ENCODE measurements at regions not wholly inside any gene's neighbourhood (a gene's known extent, or its start where the extent isn't known, plus 50 kb on each side); places are given as distances from the start of the nearest gene placed in this dataset.
"Not testable (repeated sequence)": the region's sequence is repeated elsewhere in the genome, so short reads cannot be mapped to it uniquely, and the experiment has no call there.

GRCh38 chr5:90084342-90084741, 325.2 kb downstream of the CETN3 start:
- Histone ChIP-seq H3K27ac (no peak overlapping the region), H3K36me3 (no peaks in the 10 kb centered on the region), H3K4me1 (no peaks in the 10 kb centered on the region), H3K4me3 (no peak overlapping the region), H3K9me3 (peaks cover 12% of the 10 kb centered on the region in 2 donors), H3K27me3 (no peaks in the 10 kb centered on the region)
- DNase-seq (ENCODE audit: low spot score in 2 of 2), result no peak
- intact Hi-C loops (cut with DNase I; ENCODE audit: low total_unique reads), result no loop called here
- TF ChIP-seq, protein P1, sequence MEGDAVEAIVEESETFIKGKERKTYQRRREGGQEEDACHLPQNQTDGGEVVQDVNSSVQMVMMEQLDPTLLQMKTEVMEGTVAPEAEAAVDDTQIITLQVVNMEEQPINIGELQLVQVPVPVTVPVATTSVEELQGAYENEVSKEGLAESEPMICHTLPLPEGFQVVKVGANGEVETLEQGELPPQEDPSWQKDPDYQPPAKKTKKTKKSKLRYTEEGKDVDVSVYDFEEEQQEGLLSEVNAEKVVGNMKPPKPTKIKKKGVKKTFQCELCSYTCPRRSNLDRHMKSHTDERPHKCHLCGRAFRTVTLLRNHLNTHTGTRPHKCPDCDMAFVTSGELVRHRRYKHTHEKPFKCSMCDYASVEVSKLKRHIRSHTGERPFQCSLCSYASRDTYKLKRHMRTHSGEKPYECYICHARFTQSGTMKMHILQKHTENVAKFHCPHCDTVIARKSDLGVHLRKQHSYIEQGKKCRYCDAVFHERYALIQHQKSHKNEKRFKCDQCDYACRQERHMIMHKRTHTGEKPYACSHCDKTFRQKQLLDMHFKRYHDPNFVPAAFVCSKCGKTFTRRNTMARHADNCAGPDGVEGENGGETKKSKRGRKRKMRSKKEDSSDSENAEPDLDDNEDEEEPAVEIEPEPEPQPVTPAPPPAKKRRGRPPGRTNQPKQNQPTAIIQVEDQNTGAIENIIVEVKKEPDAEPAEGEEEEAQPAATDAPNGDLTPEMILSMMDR (IDR thresholded peaks at IDR 0.05), result no peak
- TF ChIP-seq POLR2AphosphoS5 (IDR thresholded peaks at IDR 0.05) (no peak), POLR2A (IDR thresholded peaks at IDR 0.05) (no peak)

- H3K9me3 ChIP-seq; H3K27me3 ChIP-seq; H3K27ac ChIP-seq; H3K36me3 ChIP-seq; H3K4me1 ChIP-seq; intact Hi-C loops (cut with DNase I; ENCODE audit: low total_unique reads); H3K4me3 ChIP-seq; DNase-seq (ENCODE audit: low spot score in 2 of 2): not testable (repeated sequence)
Measured at GRCh38 chr5:90073026-90073570, 336.5 kb downstream of the CETN3 start.

- TF ChIP-seq POLR2AphosphoS5 (IDR thresholded peaks at IDR 0.05), result no peak
- TF ChIP-seq, protein P1 (IDR thresholded peaks at IDR 0.05), result no peak
- TF ChIP-seq POLR2A (IDR thresholded peaks at IDR 0.05), result no peak
- H3K4me1 ChIP-seq, result no peaks in the 10 kb centered on the region
- no peak overlapping the region for H3K27ac ChIP-seq
- no peak overlapping the region for H3K4me3 ChIP-seq
- H3K36me3 ChIP-seq, result no peaks in the 10 kb centered on the region
- intact Hi-C loops (cut with DNase I; ENCODE audit: low total_unique reads), result no loop called here
- no peak for DNase-seq (ENCODE audit: low spot score in 2 of 2)
- no peaks in the 10 kb centered on the region for H3K9me3 ChIP-seq
- H3K27me3 ChIP-seq, result no peaks in the 10 kb centered on the region
Measured at GRCh38 chr5:90071656-90072055, 337.9 kb downstream of the CETN3 start.

GRCh38 chr5:90071066-90071465, 338.5 kb downstream of the CETN3 start:
- no peak overlapping the region for H3K4me3 ChIP-seq
- intact Hi-C loops (cut with DNase I; ENCODE audit: low total_unique reads), result no loop called here
- H3K9me3 ChIP-seq, result no peaks in the 10 kb centered on the region
- TF ChIP-seq POLR2A (IDR thresholded peaks at IDR 0.05) (no peak), POLR2AphosphoS5 (IDR thresholded peaks at IDR 0.05) (no peak)
- TF ChIP-seq, protein P1 (IDR thresholded peaks at IDR 0.05), result no peak
- no peaks in the 10 kb centered on the region for H3K27me3 ChIP-seq
- no peaks in the 10 kb centered on the region for H3K36me3 ChIP-seq
- no peak overlapping the region for H3K27ac ChIP-seq
- DNase-seq (ENCODE audit: low spot score in 2 of 2), result no peak
- no peaks in the 10 kb centered on the region for H3K4me1 ChIP-seq

GRCh38 chr5:90066920-90067319, 342.6 kb downstream of the CETN3 start:
- no peaks in the 10 kb centered on the region for H3K4me1 ChIP-seq
- TF ChIP-seq POLR2A (IDR thresholded peaks at IDR 0.05), result no peak
- TF ChIP-seq POLR2AphosphoS5 (IDR thresholded peaks at IDR 0.05), result no peak
- TF ChIP-seq, protein P1 (IDR thresholded peaks at IDR 0.05), result no peak
- peaks cover 0 to 4% of the 10 kb centered on the region in 2 donors for H3K9me3 ChIP-seq
- no peaks in the 10 kb centered on the region for H3K36me3 ChIP-seq
- intact Hi-C loops (cut with DNase I; ENCODE audit: low total_unique reads), result no loop called here
- H3K27ac ChIP-seq, result no peak overlapping the region
- H3K27me3 ChIP-seq, result no peaks in the 10 kb centered on the region
- no peak for DNase-seq (ENCODE audit: low spot score in 2 of 2)
- no peak overlapping the region for H3K4me3 ChIP-seq
